HEK293 (cell line): ENCODE measurements at regions not wholly inside any gene's neighbourhood (a gene's known extent, or its start where the extent isn't known, plus 50 kb on each side); places are given as distances from the start of the nearest gene placed in this dataset.

Experiments used
- CTCF ChIP-seq: fragments of 450-650 bp; formaldehyde crosslinking; IDR thresholded peaks from 2 replicates; pipeline ENCODE4 v1.5.1; 2016; ENCODE audit warnings: missing biosample characterization, missing genetic modification characterization
- EGR2 ChIP-seq: fragments of 450-650 bp; formaldehyde crosslinking; IDR thresholded peaks from 2 replicates; pipeline ENCODE4 v1.5.1; 2016; ENCODE audit warnings: low read depth, missing biosample characterization, missing genetic modification characterization
- YY1 ChIP-seq: fragments of 450-650 bp; formaldehyde crosslinking; IDR thresholded peaks from 2 replicates; pipeline ENCODE4 v1.5.1; 2018; ENCODE audit warnings: missing biosample characterization, missing genetic modification characterization
- ZBTB20 ChIP-seq: fragments of 450-650 bp; formaldehyde crosslinking; IDR thresholded peaks from 2 replicates; pipeline ENCODE4 v1.5.1; 2016; ENCODE audit warnings: missing biosample characterization, missing genetic modification characterization
- ZFP41 ChIP-seq: fragments of 450-650 bp; formaldehyde crosslinking; IDR thresholded peaks from 2 replicates; pipeline ENCODE4 v1.5.1; 2016; ENCODE audit warnings: missing biosample characterization, missing genetic modification characterization, borderline replicate concordance
- ZNF114 ChIP-seq: fragments of 450-650 bp; formaldehyde crosslinking; IDR thresholded peaks from 2 replicates; pipeline ENCODE4 v1.5.0; 2017; ENCODE audit warnings: missing biosample characterization, missing genetic modification characterization
- ZNF776 ChIP-seq: fragments of 450-650 bp; formaldehyde crosslinking; IDR thresholded peaks from 2 replicates; pipeline ENCODE4 v1.5.0; 2017; ENCODE audit warnings: missing biosample characterization, missing genetic modification characterization, borderline replicate concordance

GRCh38 chr10:78339251-78339650 is 305.6 kb downstream of the RPS24 start:
- TF ChIP-seq CTCF (no peak), ZNF776 (no peak), ZBTB20 (tag by site-specific recombination) (no peak), YY1 (tag by site-specific recombination) (no peak), ZNF114 (tag by site-specific recombination) (no peak), ZFP41 (tag by site-specific recombination) (no peak), EGR2 (tag by site-specific recombination) (no peak)
